NCI-H2227 (cell line): ENCODE measurements at regions not wholly inside any gene's neighbourhood (a gene's known extent, or its start where the extent isn't known, plus 50 kb on each side); places are given as distances from the start of the nearest gene placed in this dataset.
"Not testable (repeated sequence)": the region's sequence is repeated elsewhere in the genome, so short reads cannot be mapped to it uniquely, and the experiment has no call there.

Experiments used
- DNase-seq: peaks from one replicate; lab custom pipeline; 2025; ENCODE audit not compliant: unreplicated experiment; lab: John Stamatoyannopoulos, UW

- DNase-seq = no peak
These were observed 194.4 kb downstream of the FAM133A start for GRCh38 chrX:93868289-93868965.

DNA sequence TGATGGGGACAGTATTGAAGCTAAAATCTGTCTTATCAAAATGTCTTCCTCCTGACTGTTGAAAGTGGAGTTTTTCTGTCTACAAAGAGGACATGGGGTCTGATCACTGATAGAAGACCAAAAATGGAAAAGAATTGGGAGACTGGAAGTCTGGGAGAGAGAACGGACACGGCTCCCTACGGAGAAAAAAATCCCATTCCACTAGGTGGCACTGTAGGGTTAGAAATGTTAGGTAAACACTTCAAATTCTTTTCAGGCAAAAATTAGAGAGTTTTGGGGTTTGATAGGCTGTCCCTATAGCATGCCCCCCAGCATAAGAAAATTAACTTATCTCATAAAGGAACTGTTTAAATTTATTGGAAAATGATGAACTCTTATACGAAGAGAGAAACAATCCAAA lies 200.5 kb downstream of the FAM133A start:
- DNase-seq = peak; percentile 37

GRCh38 chrX:93875621-93876282 lies 201.7 kb downstream of the FAM133A start:
- DNase-seq = no peak

- not testable (repeated sequence) for DNase-seq
These were observed 247.0 kb downstream of the FAM133A start for GRCh38 chrX:93921041-93921440.

DNA sequence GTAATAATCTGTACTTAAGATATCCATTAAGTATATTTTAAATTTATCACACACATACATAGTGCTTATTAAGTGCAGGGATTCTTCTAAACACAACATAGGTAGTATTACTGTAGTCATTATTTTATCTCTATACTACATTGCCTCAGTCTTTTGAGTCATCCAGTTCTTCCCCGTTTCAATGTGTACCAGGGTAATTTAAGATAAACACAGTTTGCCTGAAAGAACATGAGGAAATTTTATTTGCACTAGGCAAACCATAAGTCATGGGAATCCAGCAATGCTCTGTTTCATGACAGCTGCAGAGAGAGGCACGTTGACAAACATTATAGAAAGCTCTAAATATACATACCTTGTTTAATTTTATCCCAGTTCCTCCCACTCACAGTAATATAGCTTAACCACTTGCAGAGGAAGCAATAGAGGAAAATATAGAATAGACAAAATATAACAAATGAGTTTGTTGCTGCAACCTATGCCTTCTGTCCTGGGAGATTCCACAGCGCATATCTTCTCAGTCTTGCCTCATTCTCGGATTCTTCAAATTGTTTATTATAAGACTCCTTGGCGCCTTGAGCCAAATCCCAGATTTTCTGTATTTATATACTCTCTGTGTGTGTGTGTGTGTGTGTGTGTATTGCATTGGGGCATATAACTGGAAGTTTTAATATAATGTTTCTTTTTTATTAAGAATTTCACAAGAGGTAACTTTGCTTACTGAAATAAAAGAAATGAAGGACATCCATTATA lies 258.6 kb downstream of the FAM133A start:
- DNase-seq = no peak

GRCh38 chrX:93977641-93978040 lies 303.6 kb downstream of the FAM133A start:
- no peak for DNase-seq

DNA sequence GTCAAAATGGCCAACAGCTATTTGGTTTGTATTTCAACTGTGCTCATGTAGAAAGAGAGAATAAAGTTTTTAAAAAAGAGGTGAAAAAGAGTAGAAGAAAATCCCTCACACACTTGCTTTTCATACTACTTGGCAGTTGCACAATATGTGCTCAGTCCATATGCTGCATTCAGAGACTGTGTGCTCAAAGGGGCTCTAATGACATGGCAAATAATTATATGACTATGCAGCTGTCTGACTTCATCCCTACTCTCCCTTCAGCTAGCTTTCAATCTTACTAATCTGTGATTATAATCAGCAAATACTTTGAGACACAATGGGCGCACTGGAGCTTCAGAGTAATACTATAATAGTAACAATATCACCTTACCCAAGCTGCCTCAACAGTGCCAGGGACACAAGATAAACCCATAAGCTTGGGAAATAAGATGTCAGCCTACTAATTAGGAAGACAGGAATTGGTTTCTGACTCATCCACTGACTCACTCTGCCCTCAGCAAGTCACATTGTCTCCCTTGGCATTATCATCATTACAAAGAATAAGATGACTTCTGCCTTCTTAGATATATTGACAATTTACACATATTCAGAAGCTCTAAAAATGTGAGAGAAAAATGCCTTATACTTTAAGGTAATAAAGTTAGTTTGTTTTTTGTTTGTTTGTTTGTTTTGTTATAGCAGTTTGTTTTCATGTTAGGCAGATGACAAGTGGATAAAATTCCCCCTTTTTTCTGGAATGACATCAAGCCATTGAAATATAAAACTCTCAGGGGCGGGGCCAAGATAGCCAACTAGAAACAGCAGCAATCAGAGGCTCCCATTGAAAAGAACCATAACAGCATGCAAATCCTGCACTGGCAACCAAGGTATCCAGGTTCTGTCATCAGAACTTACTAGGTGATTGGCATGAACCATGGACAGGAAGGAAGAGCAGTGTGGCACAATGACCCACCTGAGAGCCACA lies 311.6 kb downstream of the FAM133A start:
- DNase-seq = no peak
